Keratinocyte (primary cell): ENCODE measurements at regions not wholly inside any gene's neighbourhood (a gene's known extent, or its start where the extent isn't known, plus 50 kb on each side); places are given as distances from the start of the nearest gene placed in this dataset.

ENCODE experiments used
- EZH2 ChIP-seq: IDR thresholded peaks from one replicate; pipeline ENCODE4 v1.6.1; 2012; ENCODE audit warnings: inconsistent platforms, mild to moderate bottlenecking, low read length, moderate library complexity
- TF ChIP-seq, protein P1 (sequence below), 3 experiments: IDR thresholded peaks in 1 of 3; conservative IDR thresholded peaks in 1 of 3; optimal IDR thresholded peaks in 1 of 3; 2 replicates in 2 of 3; 3 replicates in 1 of 3; pipeline versions ENCODE3 to v1.5.1; 2011; ENCODE audit warnings: low read length in 3 of 3, mild to moderate bottlenecking in 3 of 3, moderate library complexity in 2 of 3, control low read depth in 1 of 3, inconsistent platforms in 1 of 3; ENCODE audit not compliant: insufficient read depth in 2 of 3; ENCODE audit errors: extremely low read depth in 1 of 3

DNA sequence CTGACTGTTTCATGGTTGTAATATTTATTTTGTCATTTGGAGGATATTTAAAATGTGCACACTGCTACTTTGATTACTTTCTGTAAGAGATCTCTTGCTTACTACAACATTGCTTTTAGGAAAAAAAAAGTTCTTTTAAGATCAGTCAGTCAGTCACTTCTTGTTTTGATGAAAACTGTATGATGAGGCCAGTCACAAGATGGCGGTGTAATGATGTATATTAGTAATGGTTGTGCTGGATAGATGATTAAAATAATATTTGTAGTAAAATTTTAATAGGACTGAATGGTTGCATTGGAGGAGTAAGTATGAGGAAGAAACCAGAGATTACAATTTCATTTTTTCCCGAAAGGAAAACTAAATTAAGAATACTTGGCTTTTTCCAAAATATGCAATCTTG, 2411.1 kb downstream of the PCDH9 start:
- TF ChIP-seq, protein P1, sequence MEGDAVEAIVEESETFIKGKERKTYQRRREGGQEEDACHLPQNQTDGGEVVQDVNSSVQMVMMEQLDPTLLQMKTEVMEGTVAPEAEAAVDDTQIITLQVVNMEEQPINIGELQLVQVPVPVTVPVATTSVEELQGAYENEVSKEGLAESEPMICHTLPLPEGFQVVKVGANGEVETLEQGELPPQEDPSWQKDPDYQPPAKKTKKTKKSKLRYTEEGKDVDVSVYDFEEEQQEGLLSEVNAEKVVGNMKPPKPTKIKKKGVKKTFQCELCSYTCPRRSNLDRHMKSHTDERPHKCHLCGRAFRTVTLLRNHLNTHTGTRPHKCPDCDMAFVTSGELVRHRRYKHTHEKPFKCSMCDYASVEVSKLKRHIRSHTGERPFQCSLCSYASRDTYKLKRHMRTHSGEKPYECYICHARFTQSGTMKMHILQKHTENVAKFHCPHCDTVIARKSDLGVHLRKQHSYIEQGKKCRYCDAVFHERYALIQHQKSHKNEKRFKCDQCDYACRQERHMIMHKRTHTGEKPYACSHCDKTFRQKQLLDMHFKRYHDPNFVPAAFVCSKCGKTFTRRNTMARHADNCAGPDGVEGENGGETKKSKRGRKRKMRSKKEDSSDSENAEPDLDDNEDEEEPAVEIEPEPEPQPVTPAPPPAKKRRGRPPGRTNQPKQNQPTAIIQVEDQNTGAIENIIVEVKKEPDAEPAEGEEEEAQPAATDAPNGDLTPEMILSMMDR (optimal IDR thresholded peaks at IDR 0.05 in 1 of 3, IDR thresholded peaks at IDR 0.05 in 1 of 3, conservative IDR thresholded peaks at IDR 0.05 in 1 of 3; ENCODE audit: extremely low read depth in 1 of 3, insufficient read depth in 2 of 3, low read length in 3 of 3): no peak
- TF ChIP-seq EZH2: no peak
